ENCODE measurements at regions not wholly inside any gene's neighbourhood (a gene's known extent, or its start where the extent isn't known, plus 50 kb on each side); places are given as distances from the start of the nearest gene placed in this dataset.

DNA sequence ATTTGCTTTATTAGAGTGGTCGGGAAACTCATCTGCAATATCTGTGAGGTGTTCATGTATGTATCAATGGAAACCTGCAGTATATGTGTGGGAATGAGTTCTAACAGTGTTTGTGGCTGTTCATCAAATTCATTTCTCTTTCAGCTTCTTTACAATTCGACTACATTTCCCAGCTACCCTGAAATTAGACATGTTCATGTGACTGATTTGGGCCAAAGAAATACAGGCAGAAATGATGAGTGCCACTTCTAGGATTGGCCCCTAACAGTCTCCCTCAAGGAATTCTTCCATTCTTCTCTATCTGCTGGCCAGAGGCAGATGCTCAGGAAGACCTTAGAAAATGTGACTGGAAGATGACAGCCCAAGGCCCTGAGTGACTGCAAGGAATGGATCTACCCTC, 114.8 kb upstream of the WAC start:
- Histone ChIP-seq H3K27ac (ENCODE audit: low read length) (no peak overlapping the region), H3K4me3 (ENCODE audit: low read length) (no peak overlapping the region), H3K27me3 (ENCODE audit: control insufficient read depth, insufficient read depth) (no peaks in the 10 kb centered on the region), H3K4me1 (ENCODE audit: control insufficient read depth, insufficient read depth, low read length) (no peaks in the 10 kb centered on the region), H3K9me3 (ENCODE audit: control insufficient read depth, low read length) (no peaks in the 10 kb centered on the region)
- WGBS: 78% methylated on average over 2 of the region's 2 CpGs
- intact Hi-C loops (cut with DNase I): no loop called here
- no peak for DNase-seq
- ATAC-seq: no peak

- intact Hi-C loops (cut with DNase I): no loop called here
- ATAC-seq (no peak), DNase-seq (no peak)
- Histone ChIP-seq H3K27ac (ENCODE audit: low read length) (no peak overlapping the region), H3K27me3 (ENCODE audit: control insufficient read depth, insufficient read depth) (no peaks in the 10 kb centered on the region), H3K4me1 (ENCODE audit: control insufficient read depth, insufficient read depth, low read length) (peaks cover 4% of the 10 kb centered on the region), H3K4me3 (ENCODE audit: low read length) (no peak overlapping the region), H3K9me3 (ENCODE audit: control insufficient read depth, low read length) (no peaks in the 10 kb centered on the region)
- WGBS: 78% methylated on average over 3 of the region's 3 CpGs
These were observed 107.5 kb upstream of the WAC start for GRCh38 chr10:28425422-28425821.

DNA sequence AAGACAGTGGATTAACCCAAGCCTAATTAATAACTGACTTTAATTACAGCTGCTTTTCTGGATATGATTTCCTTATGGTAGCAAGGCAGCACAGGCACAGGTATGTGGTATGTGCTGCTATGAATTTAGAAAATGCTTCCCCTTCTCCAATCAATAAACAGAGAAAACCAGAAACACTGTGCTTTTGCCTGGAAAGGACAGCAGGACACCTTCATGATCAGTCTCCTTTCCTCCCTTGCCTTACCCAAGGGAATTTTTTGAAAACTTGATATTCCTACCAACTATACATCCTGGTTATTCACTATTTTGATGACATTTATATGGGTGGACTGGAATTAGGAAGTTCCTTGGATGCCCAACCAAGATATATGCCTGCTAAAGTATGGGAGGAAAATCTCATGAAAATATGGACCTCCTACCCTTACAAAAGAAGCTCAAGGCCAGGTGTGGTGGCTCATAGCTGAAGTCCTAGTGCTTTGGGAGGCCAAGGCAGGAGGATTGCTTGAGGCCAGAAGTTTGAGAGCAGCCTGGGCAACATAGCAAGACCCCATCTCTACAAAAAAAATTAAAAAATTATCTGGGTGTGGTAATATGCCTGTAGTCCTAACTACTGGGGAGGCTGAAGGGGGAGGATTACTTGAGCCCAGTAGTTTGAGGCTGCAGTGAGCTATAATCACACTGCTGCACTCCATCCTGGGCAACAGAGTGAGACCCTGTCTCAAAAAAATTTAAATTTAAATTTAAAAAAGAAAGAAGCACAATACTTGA, 106.3 kb upstream of the WAC start:
- ATAC-seq (no peak), DNase-seq (no peak)
- Histone ChIP-seq H3K4me3 (ENCODE audit: low read length) (no peak overlapping the region), H3K4me1 (ENCODE audit: control insufficient read depth, insufficient read depth, low read length) (peaks cover 4% of the 10 kb centered on the region), H3K9me3 (ENCODE audit: control insufficient read depth, low read length) (no peaks in the 10 kb centered on the region), H3K27me3 (ENCODE audit: control insufficient read depth, insufficient read depth) (no peaks in the 10 kb centered on the region), H3K27ac (ENCODE audit: low read length) (no peak overlapping the region)
- intact Hi-C loops (cut with DNase I): no loop called here

DNA sequence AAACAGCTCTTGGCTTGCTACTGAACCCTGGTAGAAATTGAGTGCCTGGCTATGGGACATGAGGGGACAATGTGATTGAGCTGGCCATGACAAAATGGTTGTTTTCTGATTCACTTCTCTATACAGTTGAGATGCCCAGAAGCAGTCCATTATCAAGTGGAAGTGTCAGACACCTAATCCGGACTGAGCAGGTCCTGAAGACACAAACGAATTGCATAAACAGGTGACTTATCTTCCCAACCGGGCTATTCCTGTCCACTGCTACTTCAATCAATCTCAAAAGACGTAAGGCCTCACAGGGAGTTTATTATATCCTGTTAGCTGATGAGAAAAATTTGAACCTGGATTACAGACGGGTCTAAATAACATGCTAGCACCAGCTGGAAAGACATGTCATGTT, 105.5 kb upstream of the WAC start:
- no peak overlapping the region for H3K4me3 ChIP-seq (ENCODE audit: low read length)
- 62% methylated on average over 5 of the region's 5 CpGs for WGBS
- H3K4me1 ChIP-seq (ENCODE audit: control insufficient read depth, insufficient read depth, low read length): peaks cover 4% of the 10 kb centered on the region
- H3K27me3 ChIP-seq (ENCODE audit: control insufficient read depth, insufficient read depth): no peaks in the 10 kb centered on the region
- H3K27ac ChIP-seq (ENCODE audit: low read length): no peak overlapping the region
- DNase-seq (no peak), ATAC-seq (no peak)
- H3K9me3 ChIP-seq (ENCODE audit: control insufficient read depth, low read length): no peaks in the 10 kb centered on the region
- intact Hi-C loops (cut with DNase I): no loop called here

DNA sequence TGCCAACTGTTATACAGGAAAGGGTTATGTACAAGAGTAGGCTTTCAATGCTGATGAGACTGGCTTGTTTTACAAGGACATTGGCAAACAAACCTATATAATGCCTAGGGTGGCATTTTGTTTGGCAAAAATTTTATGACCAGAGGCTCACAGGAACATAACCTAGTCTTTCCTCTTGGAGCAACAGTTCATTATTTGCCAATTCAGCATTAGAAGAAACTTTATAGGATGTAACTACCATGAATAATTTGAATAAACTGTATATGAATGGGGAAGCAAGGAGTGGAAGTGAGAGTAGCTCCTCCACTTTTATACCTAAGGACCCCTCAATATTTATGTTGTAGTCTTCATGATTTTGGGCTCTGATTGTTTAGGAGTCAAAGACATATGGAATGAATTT, 103.9 kb upstream of the WAC start:
- Histone ChIP-seq H3K27me3 (ENCODE audit: control insufficient read depth, insufficient read depth) (no peaks in the 10 kb centered on the region), H3K4me1 (ENCODE audit: control insufficient read depth, insufficient read depth, low read length) (peaks cover 4% of the 10 kb centered on the region), H3K27ac (ENCODE audit: low read length) (no peak overlapping the region), H3K4me3 (ENCODE audit: low read length) (no peak overlapping the region), H3K9me3 (ENCODE audit: control insufficient read depth, low read length) (no peaks in the 10 kb centered on the region)
- intact Hi-C loops (cut with DNase I): no loop called here
- ATAC-seq (no peak), DNase-seq (no peak)

GRCh38 chr10:28429573-28430216, 103.2 kb upstream of the WAC start:
- intact Hi-C loops (cut with DNase I): loop anchor here in 2 of 4 donors (5.0 to 10.0 kb wide), 2 partner anchors 103 to 105 kb away; partner anchors contain the start of gene WAC (in 2 of the 2)

GRCh38 chr10:28431139-28431538, 101.8 kb upstream of the WAC start:
- Histone ChIP-seq H3K27ac (ENCODE audit: low read length) (no peak overlapping the region), H3K27me3 (ENCODE audit: control insufficient read depth, insufficient read depth) (no peaks in the 10 kb centered on the region), H3K4me1 (ENCODE audit: control insufficient read depth, insufficient read depth, low read length) (no peaks in the 10 kb centered on the region), H3K9me3 (ENCODE audit: control insufficient read depth, low read length) (no peaks in the 10 kb centered on the region), H3K4me3 (ENCODE audit: low read length) (no peak overlapping the region)
- no peak for ATAC-seq
- 76% methylated on average over 5 of the region's 5 CpGs for WGBS
- DNase-seq: no peak
- intact Hi-C loops (cut with DNase I): loop anchor here in 2 of 4 donors (5.0 to 10.0 kb wide), 2 partner anchors 101 to 104 kb away; partner anchors contain the start of gene WAC (in 2 of the 2)

More at GRCh38 chr10:28429573-28430216, 103.2 kb upstream of the WAC start:
- H3K4me3 ChIP-seq (ENCODE audit: low read length): no peak overlapping the region
- ATAC-seq: no peak
- H3K27ac ChIP-seq (ENCODE audit: low read length): no peak overlapping the region
- peaks cover 4% of the 10 kb centered on the region for H3K4me1 ChIP-seq (ENCODE audit: control insufficient read depth, insufficient read depth, low read length)
- DNase-seq: no peak
- WGBS: 82% methylated on average over 3 of the region's 3 CpGs
- no peaks in the 10 kb centered on the region for H3K27me3 ChIP-seq (ENCODE audit: control insufficient read depth, insufficient read depth)
- H3K9me3 ChIP-seq (ENCODE audit: control insufficient read depth, low read length): no peaks in the 10 kb centered on the region

DNA sequence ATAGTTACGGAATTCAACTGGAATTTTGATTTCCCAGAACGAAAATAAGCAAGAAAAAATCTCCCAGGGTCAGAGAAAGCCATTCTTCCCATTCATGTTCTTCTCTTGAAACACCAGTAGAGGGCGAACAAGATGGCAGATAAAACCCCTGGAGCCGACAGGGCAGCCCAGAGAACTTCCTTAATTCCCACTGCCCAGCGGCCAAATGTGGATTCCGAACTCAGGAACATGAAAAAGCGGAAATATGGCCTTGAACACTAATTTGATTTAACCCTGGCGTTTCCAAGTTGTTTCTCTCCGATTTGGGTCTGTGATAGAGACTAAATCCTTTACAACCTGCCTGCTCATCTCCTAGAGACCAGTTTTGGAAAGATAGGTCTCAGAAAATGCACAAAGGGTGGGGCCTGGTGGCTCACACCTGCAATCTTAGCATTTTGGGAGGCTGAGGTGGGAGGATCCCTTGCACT, 100.7 kb upstream of the WAC start:
- Histone ChIP-seq H3K27ac (ENCODE audit: low read length) (no peak overlapping the region), H3K4me3 (ENCODE audit: low read length) (no peak overlapping the region), H3K4me1 (ENCODE audit: control insufficient read depth, insufficient read depth, low read length) (no peaks in the 10 kb centered on the region), H3K9me3 (ENCODE audit: control insufficient read depth, low read length) (no peaks in the 10 kb centered on the region), H3K27me3 (ENCODE audit: control insufficient read depth, insufficient read depth) (no peaks in the 10 kb centered on the region)
- ATAC-seq (peak; percentile 83 to 86), DNase-seq (peak; percentile 66 to 79 (median 67))
- intact Hi-C loops (cut with DNase I): loop anchor here in 2 of 4 donors (5.0 to 10.0 kb wide), 2 partner anchors 100 to 103 kb away; partner anchors contain the start of gene WAC (in 2 of the 2)
- WGBS: 2% methylated on average over 9 of the region's 9 CpGs

GRCh38 chr10:28434063-28434462, 98.9 kb upstream of the WAC start:
- H3K4me1 ChIP-seq (ENCODE audit: control insufficient read depth, insufficient read depth, low read length): no peaks in the 10 kb centered on the region
- H3K4me3 ChIP-seq (ENCODE audit: low read length): no peak overlapping the region
- H3K9me3 ChIP-seq (ENCODE audit: control insufficient read depth, low read length): no peaks in the 10 kb centered on the region
- 76% methylated on average over 4 of the region's 4 CpGs for WGBS
- intact Hi-C loops (cut with DNase I): loop anchor here in 2 of 4 donors (5.0 to 10.0 kb wide), 2 partner anchors 98 to 101 kb away; partner anchors contain the start of gene WAC (in 2 of the 2)
- DNase-seq: no peak
- no peaks in the 10 kb centered on the region for H3K27me3 ChIP-seq (ENCODE audit: control insufficient read depth, insufficient read depth)
- ATAC-seq: no peak
- no peak overlapping the region for H3K27ac ChIP-seq (ENCODE audit: low read length)

GRCh38 chr10:28442403-28442802, 90.5 kb upstream of the WAC start:
- intact Hi-C loops (cut with DNase I): loop anchor here in 1 of 4 donors (10.0 kb wide), 1 partner anchor 72 kb away; no protein-coding TSS in a partner anchor
- WGBS: 77% methylated on average over 3 of the region's 3 CpGs
- H3K9me3 ChIP-seq (ENCODE audit: control insufficient read depth, low read length): no peaks in the 10 kb centered on the region

GRCh38 chr10:28444031-28444430, 88.9 kb upstream of the WAC start:
- H3K4me3 ChIP-seq (ENCODE audit: low read length): no peak overlapping the region
- WGBS: 69% methylated on average over 3 of the region's 3 CpGs

More at GRCh38 chr10:28442403-28442802, 90.5 kb upstream of the WAC start:
- no peaks in the 10 kb centered on the region for H3K4me1 ChIP-seq (ENCODE audit: control insufficient read depth, insufficient read depth, low read length)
- ATAC-seq: no peak
- no peaks in the 10 kb centered on the region for H3K27me3 ChIP-seq (ENCODE audit: control insufficient read depth, insufficient read depth)
- no peak for DNase-seq
- no peak overlapping the region for H3K27ac ChIP-seq (ENCODE audit: low read length)
- no peak overlapping the region for H3K4me3 ChIP-seq (ENCODE audit: low read length)

More at GRCh38 chr10:28444031-28444430, 88.9 kb upstream of the WAC start:
- Histone ChIP-seq H3K9me3 (ENCODE audit: control insufficient read depth, low read length) (no peaks in the 10 kb centered on the region), H3K4me1 (ENCODE audit: control insufficient read depth, insufficient read depth, low read length) (no peaks in the 10 kb centered on the region), H3K27me3 (ENCODE audit: control insufficient read depth, insufficient read depth) (no peaks in the 10 kb centered on the region), H3K27ac (ENCODE audit: low read length) (no peak overlapping the region)
- intact Hi-C loops (cut with DNase I): loop anchor here in 1 of 4 donors (10.0 kb wide), 1 partner anchor 71 kb away; no protein-coding TSS in a partner anchor
- no peak for ATAC-seq
- no peak for DNase-seq

All from right cardiac atrium (tissue), 5 donors.